CD1c-positive myeloid dendritic cell (primary cell): ENCODE measurements at regions not wholly inside any gene's neighbourhood (a gene's known extent, or its start where the extent isn't known, plus 50 kb on each side); places are given as distances from the start of the nearest gene placed in this dataset.
"Not testable (repeated sequence)": the region's sequence is repeated elsewhere in the genome, so short reads cannot be mapped to it uniquely, and the experiment has no call there.

Experiments used
- DNase-seq: peaks from one replicate; pipeline ENCODE4 v3.0.0-alpha.2; 2016; ENCODE audit errors: extremely low spot score

GRCh38 chr2:5616019-5616418 lies 76.2 kb upstream of the SOX11 start:
- no peak for DNase-seq

DNA sequence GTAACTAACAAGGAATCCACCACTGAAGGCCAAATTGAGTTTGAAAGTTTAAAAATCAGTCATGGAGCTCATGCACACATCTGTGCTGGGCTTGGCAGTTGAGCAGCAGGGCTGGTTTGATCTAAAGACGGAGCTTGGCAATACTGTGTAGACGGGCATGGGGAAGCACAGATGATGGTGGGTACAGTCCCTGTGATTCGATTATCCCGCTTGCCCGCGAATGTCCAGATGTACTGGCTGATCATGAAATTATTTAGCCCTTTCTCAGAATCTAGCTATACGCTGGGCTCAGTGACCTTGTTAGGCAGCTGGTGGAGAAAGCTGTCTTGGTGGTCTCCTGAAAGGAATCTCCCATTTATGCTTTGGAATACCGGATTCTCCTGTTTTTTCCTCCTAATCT lies 74.8 kb upstream of the SOX11 start:
- DNase-seq, result no peak

DNA sequence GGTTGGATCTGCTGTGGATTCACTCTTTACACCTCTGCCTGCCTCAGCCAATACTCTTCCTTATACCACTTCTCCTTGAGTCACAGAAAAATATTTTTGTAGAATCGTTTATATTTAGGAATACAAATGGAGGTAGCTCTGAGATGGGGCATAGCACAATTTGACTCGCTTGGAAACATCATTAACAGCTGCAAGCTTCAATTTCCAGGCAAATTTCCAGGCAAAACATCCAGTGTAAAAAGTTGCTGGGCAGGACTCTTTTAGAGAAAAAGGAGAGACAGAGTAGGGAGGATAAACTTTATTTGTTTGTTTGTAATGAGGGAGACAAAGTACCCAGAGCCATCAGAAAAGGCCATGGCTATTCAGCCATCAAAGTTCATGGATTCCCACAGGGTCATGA lies 74.4 kb upstream of the SOX11 start:
- DNase-seq, result no peak

- no peak for DNase-seq
Observed at GRCh38 chr2:5618271-5618670, 73.9 kb upstream of the SOX11 start.

DNA sequence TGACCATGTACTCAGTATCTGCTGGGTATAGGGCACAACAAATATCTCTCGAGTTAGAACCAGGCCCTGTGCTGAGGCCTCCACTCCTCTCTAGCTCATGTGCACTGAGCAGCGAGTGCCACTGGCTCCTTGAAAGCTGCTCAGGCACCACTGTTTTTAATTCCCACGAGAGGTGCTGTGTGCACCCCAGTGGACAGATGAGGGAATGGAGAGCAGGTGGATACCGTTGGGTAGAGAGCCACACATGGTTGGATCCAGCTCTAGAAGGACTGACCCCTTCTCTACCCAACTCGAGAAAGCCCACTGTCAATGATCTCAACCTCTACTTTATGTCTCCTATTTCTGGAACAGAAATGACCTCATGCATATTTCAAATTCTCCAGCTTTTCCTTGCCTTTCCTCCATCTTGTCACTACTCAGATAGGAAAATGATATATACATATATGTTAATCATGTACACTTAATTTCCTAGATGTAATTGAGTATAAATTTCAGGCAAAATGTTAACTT lies 66.6 kb upstream of the SOX11 start:
- not testable (repeated sequence) for DNase-seq

DNA sequence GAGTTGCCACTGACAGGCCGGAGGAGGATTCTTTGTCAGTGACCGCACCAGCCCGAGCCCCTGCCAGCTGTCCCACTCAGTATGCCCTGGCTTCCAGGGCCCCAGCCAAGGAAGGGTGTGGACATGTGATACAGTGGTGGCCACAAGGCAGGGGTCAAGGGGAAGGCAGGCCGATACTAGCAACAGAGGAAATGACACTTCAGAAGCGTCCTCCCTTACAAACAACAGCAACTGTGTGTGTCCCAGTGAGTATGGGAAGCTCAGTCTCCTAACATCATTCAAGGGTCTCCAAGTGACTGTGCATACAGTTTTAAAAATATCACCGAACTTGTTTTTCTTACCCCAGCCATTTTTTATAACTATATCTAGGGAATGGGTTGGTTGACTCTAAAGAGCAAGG lies 63.7 kb upstream of the SOX11 start:
- not testable (repeated sequence) for DNase-seq

DNA sequence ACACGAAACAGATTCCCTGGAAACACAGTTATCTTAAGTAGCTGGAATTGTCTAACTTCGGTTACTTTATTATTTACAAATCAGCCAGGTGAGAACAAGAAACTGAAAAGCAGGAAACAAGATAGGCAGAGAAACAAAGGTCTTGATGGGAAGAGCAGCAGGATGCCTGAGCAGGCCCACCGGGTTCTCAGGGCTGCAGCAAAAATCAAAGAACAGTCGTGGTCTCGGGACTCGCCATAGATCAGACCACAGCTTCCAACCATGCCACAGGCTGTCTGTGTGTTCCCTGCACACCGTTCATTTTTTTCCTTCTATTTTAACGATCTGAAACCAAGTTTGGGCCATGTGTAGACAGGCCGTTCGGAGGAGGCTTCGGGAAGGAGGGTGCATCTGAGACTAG lies 62.7 kb upstream of the SOX11 start:
- not testable (repeated sequence) for DNase-seq

DNA sequence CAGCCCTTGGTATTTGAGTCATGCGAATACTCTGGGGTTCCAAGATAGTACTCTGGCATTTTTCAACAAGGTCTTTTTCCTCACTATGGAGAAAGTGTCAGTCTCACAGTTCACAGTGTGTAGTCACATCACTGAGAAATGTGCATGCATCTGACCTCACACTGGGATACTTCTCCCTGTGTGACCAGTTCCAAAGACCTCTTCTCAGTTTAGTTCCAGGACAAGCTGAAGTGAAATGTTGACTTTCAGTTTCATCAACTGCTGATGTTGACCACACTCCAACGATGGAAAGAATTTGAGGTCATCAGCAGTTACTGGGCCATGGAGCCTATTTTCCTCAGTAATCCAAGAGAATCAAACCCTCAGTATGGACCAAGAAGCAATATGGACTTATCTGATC lies 55.1 kb upstream of the SOX11 start:
- not testable (repeated sequence) for DNase-seq
